H1 (cell line): ENCODE measurements at regions not wholly inside any gene's neighbourhood (a gene's known extent, or its start where the extent isn't known, plus 50 kb on each side); places are given as distances from the start of the nearest gene placed in this dataset.

Experiments
- CTCF ChIA-PET: fragments of 300-600 bp; sonication (Branson Sonifier 250); formaldehyde crosslinking; loops from one replicate; lab custom pipeline; 2021; ENCODE audit not compliant: partially characterized antibody; lab: Charles Lee
- POLR2A ChIA-PET: fragments of 300-600 bp; sonication (Branson Sonifier 250); formaldehyde crosslinking; loops from one replicate; lab custom pipeline; 2021; ENCODE audit warnings: inconsistent platforms; ENCODE audit not compliant: partially characterized antibody; lab: Charles Lee
- DNase-seq, 2 experiments: peaks; one replicate each; pipeline versions ENCODE4 v3.0.0 to v3.0.0-alpha.2; 2010 to 2022; ENCODE audit warnings: low spot score in 2 of 2, low read depth in 1 of 2, mixed read lengths in 1 of 2
- FAIRE-seq: peaks from 2 replicates; lab custom pipeline; 2011; peaks lifted over from hg19 to GRCh38; lab: Jason Lieb, UNC
- H2AFZ ChIP-seq: 2 replicates; pipeline ENCODE4 v1.8.1; 2012; ENCODE audit warnings: low read length, inconsistent platforms
- H2AK5ac ChIP-seq: 2 replicates; pipeline ENCODE4 v1.6.1; 2013; ENCODE audit warnings: low read depth, low read length
- H2BK120ac ChIP-seq: replicated peaks from 2 replicates; pipeline ENCODE3; 2013; ENCODE audit warnings: low read depth, low read length, inconsistent platforms
- H2BK12ac ChIP-seq: 2 replicates; pipeline ENCODE4 v1.6.1; 2013; ENCODE audit warnings: low read depth, low read length
- H2BK15ac ChIP-seq: 2 replicates; pipeline ENCODE4 v1.6.1; 2013; ENCODE audit warnings: low read length
- H2BK20ac ChIP-seq: 2 replicates; pipeline ENCODE4 v1.6.1; 2013; ENCODE audit warnings: low read length
- H2BK5ac ChIP-seq: 2 replicates; pipeline ENCODE4 v1.6.1; 2013; ENCODE audit warnings: low read depth, low read length
- H3K14ac ChIP-seq: 2 replicates; pipeline ENCODE4 v1.6.1; 2013; ENCODE audit warnings: inconsistent platforms; ENCODE audit not compliant: insufficient read length
- H3K18ac ChIP-seq: 2 replicates; pipeline ENCODE4 v1.6.1; 2013; ENCODE audit warnings: low read length; ENCODE audit errors: extremely low read depth
- H3K23ac ChIP-seq: 2 replicates; pipeline ENCODE4 v1.6.1; 2013; ENCODE audit warnings: inconsistent platforms; ENCODE audit not compliant: insufficient read length
- H3K23me2 ChIP-seq: 2 replicates; pipeline ENCODE4 v1.6.1; 2013; ENCODE audit warnings: low read depth, low read length
- H3K27ac ChIP-seq: 2 replicates; pipeline ENCODE4 v1.6.1; 2011; ENCODE audit warnings: low read depth, low read length, inconsistent platforms
- H3K27me3 ChIP-seq, 4 experiments: replicated peaks in 1 of 4; 1 replicate in 1 of 4; 2 replicates in 3 of 4; pipeline versions ENCODE4 v1.6.1 to v1.8.1; 2011 to 2013; ENCODE audit warnings: low read length in 3 of 4, mild to moderate bottlenecking in 3 of 4, inconsistent platforms in 2 of 4, mixed read lengths in 2 of 4, moderate library complexity in 1 of 4; ENCODE audit not compliant: control insufficient read depth in 3 of 4, insufficient read depth in 3 of 4; ENCODE audit errors: extremely low read depth in 1 of 4
- H3K36me3 ChIP-seq, 4 experiments: 2 replicates each; pipeline versions ENCODE4 v1.6.1 to v1.8.1; 2011 to 2013; ENCODE audit warnings: mild to moderate bottlenecking in 4 of 4, low read length in 3 of 4, moderate library complexity in 2 of 4, control low read depth in 1 of 4, inconsistent platforms in 1 of 4; ENCODE audit not compliant: insufficient read depth in 4 of 4, control insufficient read depth in 2 of 4
- H3K4ac ChIP-seq: replicated peaks from 2 replicates; pipeline ENCODE3; 2013; ENCODE audit warnings: low read length, low read depth, mixed read lengths, inconsistent platforms; ENCODE audit not compliant: insufficient read length
- H3K4me1 ChIP-seq, 4 experiments: replicated peaks in 1 of 4; 1 replicate in 1 of 4; 2 replicates in 3 of 4; pipeline versions ENCODE4 v1.6.1 to v1.8.1; 2011 to 2013; ENCODE audit warnings: low read length in 3 of 4, inconsistent platforms in 2 of 4, mixed read lengths in 1 of 4; ENCODE audit not compliant: insufficient read depth in 4 of 4, control insufficient read depth in 3 of 4
- H3K4me2 ChIP-seq, 2 experiments: 2 replicates each; pipeline versions ENCODE4 v1.6.1 to v1.8.1; 2011 to 2013; ENCODE audit warnings: low read depth in 2 of 2, low read length in 2 of 2, control low read depth in 1 of 2, inconsistent platforms in 1 of 2, mild to moderate bottlenecking in 1 of 2; ENCODE audit not compliant: insufficient read depth in 1 of 2
- H3K4me3 ChIP-seq, 4 experiments: fragments of 200-600, 300-600 bp in 1 of 4; sonication (generic), shearing (Covaris generic), sonication (Bioruptor Twin) in 1 of 4; 2 replicates each; pipeline versions ENCODE4 v1.5.1 to v1.8.1; 2011 to 2016; ENCODE audit warnings: low read length in 4 of 4, low read depth in 3 of 4, control low read depth in 2 of 4, inconsistent platforms in 2 of 4, mild to moderate bottlenecking in 2 of 4, mixed read lengths in 1 of 4, moderate library complexity in 1 of 4; ENCODE audit not compliant: insufficient read depth in 2 of 4; ENCODE audit errors: extremely low read depth in 1 of 4
- H3K56ac ChIP-seq: replicated peaks from 2 replicates; pipeline ENCODE3; 2013; ENCODE audit warnings: low read depth, mild to moderate bottlenecking, mixed read lengths, low read length, inconsistent platforms; ENCODE audit not compliant: insufficient read length
- H3K79me1 ChIP-seq: 2 replicates; pipeline ENCODE4 v1.6.1; 2013; ENCODE audit warnings: low read depth, low read length, control low read depth
- H3K79me2 ChIP-seq, 2 experiments: 2 replicates each; pipeline versions ENCODE4 v1.6.1 to v1.8.1; 2012 to 2013; ENCODE audit warnings: low read length in 2 of 2, mild to moderate bottlenecking in 2 of 2, inconsistent platforms in 1 of 2; ENCODE audit not compliant: insufficient read depth in 2 of 2, control insufficient read depth in 1 of 2
- H3K9ac ChIP-seq, 4 experiments: replicated peaks in 1 of 4; 1 replicate in 1 of 4; 2 replicates in 3 of 4; pipeline versions ENCODE4 v1.6.1 to v1.8.1; 2011 to 2013; ENCODE audit warnings: low read depth in 3 of 4, low read length in 3 of 4, control low read depth in 2 of 4, mild to moderate bottlenecking in 2 of 4, moderate library complexity in 2 of 4, inconsistent platforms in 1 of 4; ENCODE audit errors: extremely low read depth in 1 of 4
- H3K9me3 ChIP-seq, 2 experiments: 2 replicates each; pipeline versions ENCODE4 v1.6.1 to v1.8.1; 2012 to 2013; ENCODE audit warnings: mild to moderate bottlenecking in 2 of 2, moderate library complexity in 2 of 2, control low read depth in 1 of 2, inconsistent platforms in 1 of 2, low read depth in 1 of 2, low read length in 1 of 2, mixed read lengths in 1 of 2; ENCODE audit not compliant: insufficient read depth in 2 of 2
- H4K20me1 ChIP-seq, 2 experiments: replicated peaks in 1 of 2; 2 replicates each; pipeline versions ENCODE3 to v1.8.1; 2011 to 2013; ENCODE audit warnings: inconsistent platforms in 2 of 2, low read length in 2 of 2, mild to moderate bottlenecking in 1 of 2; ENCODE audit not compliant: insufficient read depth in 2 of 2, control insufficient read depth in 1 of 2
- H4K5ac ChIP-seq: 2 replicates; pipeline ENCODE4 v1.6.1; 2013; ENCODE audit warnings: low read length, low read depth, mixed read lengths, inconsistent platforms; ENCODE audit not compliant: insufficient read length
- H4K8ac ChIP-seq: 2 replicates; pipeline ENCODE4 v1.8.0; 2013; ENCODE audit warnings: mild to moderate bottlenecking, moderate library complexity, low read length, inconsistent platforms; ENCODE audit not compliant: insufficient read depth; ENCODE audit errors: extremely low read depth
- H4K91ac ChIP-seq: replicated peaks from 2 replicates; pipeline ENCODE3; 2013; ENCODE audit warnings: low read length, mixed read lengths, inconsistent platforms; ENCODE audit not compliant: insufficient read length
- BCL11A ChIP-seq, 2 experiments: IDR thresholded peaks; one replicate each; pipeline ENCODE4 v1.6.1; 2011; ENCODE audit warnings: low read depth in 2 of 2, low read length in 2 of 2, mild to moderate bottlenecking in 2 of 2
- JUND ChIP-seq: IDR thresholded peaks from 2 replicates; pipeline ENCODE4 v1.6.1; 2011; ENCODE audit warnings: mild to moderate bottlenecking, improper control_type of control experiment, low read length
- RFX5 ChIP-seq: IDR thresholded peaks from 2 replicates; pipeline ENCODE4 v1.6.1; 2011; ENCODE audit warnings: low read depth, low read length, improper control_type of control experiment, borderline replicate concordance
- RXRA ChIP-seq: IDR thresholded peaks from 2 replicates; pipeline ENCODE4 v1.6.1; 2011; ENCODE audit warnings: low read depth, mild to moderate bottlenecking, low read length, moderate library complexity; ENCODE audit not compliant: insufficient read depth
- TBP ChIP-seq: IDR thresholded peaks from 2 replicates; pipeline ENCODE4 v1.6.1; 2011; ENCODE audit warnings: low read depth, low read length, improper control_type of control experiment
- WGBS, 2 experiments: shearing (Covaris generic) in 1 of 2; methylation state at CpG; one replicate each; pipeline versions ENCODE4 v1.1.6 to v1.1.7; 2013 to 2015; ENCODE audit warnings: low lambda C conversion rate in 2 of 2, mixed read lengths in 2 of 2, inconsistent platforms in 1 of 2, low coverage in 1 of 2, missing lambda C conversion rate in 1 of 2; ENCODE audit not compliant: insufficient replicate concordance in 2 of 2, insufficient coverage in 1 of 2, insufficient read length in 1 of 2; ENCODE audit errors: extremely low coverage in 1 of 2, missing lambda C conversion rate in 1 of 2; 5-methylcytosine and 5-hydroxymethylcytosine counted together
- TF ChIP-seq, protein P1 (sequence below): IDR thresholded peaks from 2 replicates; pipeline ENCODE4 v1.6.1; 2011; ENCODE audit warnings: low read depth, mild to moderate bottlenecking, low read length; ENCODE audit not compliant: insufficient read depth

DNA sequence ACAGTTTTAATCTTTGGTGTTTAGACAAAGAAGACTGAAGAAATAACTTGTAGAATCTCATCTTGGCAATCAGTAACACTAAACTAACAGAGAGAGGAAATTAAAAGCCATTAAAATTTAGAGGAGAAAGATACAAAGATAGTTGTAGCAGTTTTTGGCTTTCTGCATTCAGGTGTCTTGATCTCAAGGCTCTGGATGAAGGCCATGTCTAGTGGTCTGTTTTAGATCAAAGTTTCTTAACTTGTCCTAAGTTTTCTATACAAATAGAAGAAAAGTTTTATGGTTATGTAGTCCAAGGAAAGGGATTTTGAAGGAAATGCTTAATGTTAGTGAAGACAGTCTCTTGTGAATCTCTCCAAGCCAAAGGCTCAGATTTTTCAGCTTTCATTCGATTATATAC is 222.9 kb downstream of the BCHE start:
- no peaks in the 10 kb centered on the region for H3K27me3 ChIP-seq
- no peaks in the 10 kb centered on the region for H3K9me3 ChIP-seq
- ChIA-PET CTCF (no interaction called here), POLR2A (no interaction called here)
- TF ChIP-seq RFX5 (no peak), RXRA (no peak), JUND (no peak), BCL11A (IDR thresholded peaks at IDR 0.05; ENCODE audit: low read depth in 2 of 2, low read length in 2 of 2) (no peak), TBP (no peak)
- TF ChIP-seq, protein P1, sequence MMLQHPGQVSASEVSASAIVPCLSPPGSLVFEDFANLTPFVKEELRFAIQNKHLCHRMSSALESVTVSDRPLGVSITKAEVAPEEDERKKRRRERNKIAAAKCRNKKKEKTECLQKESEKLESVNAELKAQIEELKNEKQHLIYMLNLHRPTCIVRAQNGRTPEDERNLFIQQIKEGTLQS = no peak
- H3K9ac ChIP-seq = no peak overlapping the region
- H3K4me1 ChIP-seq = no peaks in the 10 kb centered on the region
- no peak overlapping the region for H2BK120ac ChIP-seq
- no peak overlapping the region for H2AK5ac ChIP-seq
- H3K4me3 ChIP-seq = no peak overlapping the region
- H2BK12ac ChIP-seq = no peak overlapping the region
- H4K20me1 ChIP-seq = no peaks in the 10 kb centered on the region
- no peaks in the 10 kb centered on the region for H3K36me3 ChIP-seq
- no peaks in the 10 kb centered on the region for H3K79me1 ChIP-seq
- no peak overlapping the region for H3K14ac ChIP-seq
- H4K5ac ChIP-seq = no peak overlapping the region
- H3K27ac ChIP-seq = no peak overlapping the region
- no peak overlapping the region for H3K23ac ChIP-seq
- H3K56ac ChIP-seq = no peak overlapping the region
- no peak overlapping the region for H2BK15ac ChIP-seq
- H3K4ac ChIP-seq = no peak overlapping the region
- no peak overlapping the region for H4K91ac ChIP-seq
- WGBS, 2 experiments = 85% methylated on average over 1 of the region's 1 CpG; no CpG with 5 or more reads in 1 of the 2 experiments
- H2BK5ac ChIP-seq = no peak overlapping the region
- H3K4me2 ChIP-seq = no peak overlapping the region
- H3K23me2 ChIP-seq = no peaks in the 10 kb centered on the region
- no peak overlapping the region for H4K8ac ChIP-seq
- H3K18ac ChIP-seq = no peak overlapping the region
- no peak overlapping the region for H2AFZ ChIP-seq
- no peak overlapping the region for H2BK20ac ChIP-seq
- FAIRE-seq = no peak
- DNase-seq = no peak
- no peaks in the 10 kb centered on the region for H3K79me2 ChIP-seq
